ENCODE measurements at regions not wholly inside any gene's neighbourhood (a gene's known extent, or its start where the extent isn't known, plus 50 kb on each side); places are given as distances from the start of the nearest gene placed in this dataset.

DNA sequence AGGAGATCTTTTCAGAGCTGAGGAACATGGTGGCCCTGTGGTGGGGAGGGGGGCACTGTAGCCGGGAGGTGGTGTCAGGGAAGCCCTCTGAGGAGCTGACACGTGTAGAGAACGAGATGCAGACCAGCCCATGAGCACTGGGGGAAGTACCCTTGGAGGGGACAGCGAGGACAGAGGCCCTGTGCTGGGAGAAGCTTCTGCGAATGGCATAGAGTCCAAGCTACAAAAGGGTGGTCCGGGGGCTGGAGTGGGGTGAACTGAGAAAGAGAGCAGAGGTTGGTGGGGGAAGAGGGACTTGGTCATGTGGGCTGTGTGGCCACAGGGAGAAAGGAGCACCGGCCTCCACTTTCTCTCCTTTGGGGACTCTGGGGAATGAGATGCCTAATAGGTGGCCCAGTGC is 270.8 kb downstream of the CBLN1 start:
- FAIRE-seq (no peak), DNase-seq (ENCODE audit: insufficient read length, low spot score) (no peak)

DNA sequence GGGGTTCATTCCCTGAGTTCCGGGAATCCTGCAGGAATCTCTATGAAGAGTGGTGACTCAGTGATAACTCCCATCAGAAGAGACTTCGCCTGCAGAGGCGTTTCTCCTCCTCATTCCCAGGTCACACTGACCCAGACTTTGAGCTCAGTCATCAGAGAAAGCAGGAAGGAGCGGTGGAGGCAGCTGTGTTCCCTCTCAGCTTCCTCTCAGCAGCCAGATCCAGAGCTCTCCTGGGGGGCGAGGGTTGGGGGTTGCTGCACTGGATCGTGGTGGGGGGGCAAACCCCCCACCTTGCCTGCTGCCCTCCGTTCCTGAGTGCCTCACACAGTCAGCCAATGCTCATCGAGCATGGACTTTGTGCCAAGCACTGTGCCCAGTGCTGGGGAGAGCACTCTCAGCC is 271.2 kb downstream of the CBLN1 start:
- FAIRE-seq (no peak), DNase-seq (ENCODE audit: insufficient read length, low spot score) (no peak)

DNA sequence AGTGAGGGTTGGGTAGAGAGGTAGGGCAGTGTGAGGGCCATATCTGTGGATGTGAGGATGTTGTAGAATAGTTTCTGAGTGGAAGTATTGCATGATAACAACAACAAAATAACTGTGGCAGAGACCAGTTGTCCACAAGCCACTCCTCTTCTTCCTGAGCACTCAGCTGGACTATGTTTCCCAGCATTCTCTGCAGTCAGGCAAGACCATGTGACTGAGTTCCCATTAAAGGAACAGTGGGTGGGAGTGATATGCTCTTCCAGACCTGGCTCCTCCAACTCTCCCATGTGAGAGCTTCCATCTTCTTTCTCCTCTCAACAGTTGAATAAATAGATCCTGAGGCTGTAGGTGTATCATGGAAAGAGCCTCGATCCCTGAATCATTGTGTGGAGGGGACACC is 272.4 kb downstream of the CBLN1 start:
- FAIRE-seq, result no peak
- no peak for DNase-seq (ENCODE audit: insufficient read length, low spot score)

DNA sequence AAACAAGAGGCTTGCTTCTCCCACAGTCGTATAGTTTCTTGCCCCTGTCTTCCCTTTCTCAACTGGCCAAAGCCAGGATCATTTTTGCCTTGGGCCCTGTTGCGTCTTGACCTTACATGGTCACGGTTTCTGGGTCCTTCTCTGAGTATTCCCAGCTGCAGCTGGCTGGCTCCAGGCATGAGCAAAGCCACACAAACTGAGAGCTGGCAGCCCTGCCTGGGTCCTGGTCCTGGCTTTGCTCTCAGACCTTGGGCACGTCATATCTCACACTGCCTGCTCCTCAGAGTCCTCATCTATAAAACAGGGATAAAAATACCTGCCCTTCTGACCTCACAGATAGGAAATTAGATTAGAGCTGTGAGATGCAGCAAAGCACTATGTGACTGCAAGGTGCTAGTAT is 277.6 kb downstream of the CBLN1 start:
- DNase-seq (ENCODE audit: insufficient read length, low spot score), result no peak

DNA sequence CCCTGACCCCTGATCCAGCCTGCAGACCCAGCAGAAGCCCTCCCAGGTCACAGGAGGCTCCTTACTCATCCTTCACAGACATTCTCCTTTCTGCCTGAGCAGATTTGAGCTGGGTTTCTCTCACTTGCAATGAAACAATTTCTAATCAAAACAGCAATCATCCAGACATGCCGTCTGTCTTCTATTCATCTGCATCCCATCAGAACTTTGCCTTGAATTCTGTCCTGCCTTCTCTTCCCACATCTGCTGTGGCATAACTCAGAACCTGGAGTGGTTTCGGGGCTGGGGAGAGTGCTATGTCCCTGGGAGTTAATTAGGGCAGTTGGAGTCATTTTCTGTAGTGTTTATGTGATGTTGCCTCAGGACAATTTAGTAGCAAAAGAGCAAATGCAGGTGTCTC is 278.6 kb downstream of the CBLN1 start:
- FAIRE-seq (no peak), DNase-seq (ENCODE audit: insufficient read length, low spot score) (no peak)

More for the DNA sequence above, 277.6 kb downstream of the CBLN1 start:
- no peak for FAIRE-seq

DNA sequence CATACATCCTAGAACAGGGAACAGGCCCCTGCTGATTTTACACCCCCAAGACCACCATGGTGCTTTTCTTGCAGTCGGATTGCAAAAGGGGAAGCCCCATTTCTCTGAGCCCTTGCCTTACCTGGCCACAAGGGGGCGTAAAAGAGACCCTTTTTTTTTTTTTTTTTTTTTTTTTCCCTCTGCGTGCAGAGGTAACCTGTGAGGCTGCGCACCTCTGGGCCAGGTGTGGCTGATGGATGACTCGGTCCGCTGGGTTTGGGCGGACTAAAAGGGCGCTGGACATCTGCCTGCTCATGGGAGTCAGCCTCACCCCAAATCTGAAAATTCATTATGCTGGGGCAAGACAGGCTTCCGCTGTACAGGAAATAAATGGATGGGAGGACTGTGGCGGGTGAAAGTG is 281.0 kb downstream of the CBLN1 start:
- no peak for FAIRE-seq

DNA sequence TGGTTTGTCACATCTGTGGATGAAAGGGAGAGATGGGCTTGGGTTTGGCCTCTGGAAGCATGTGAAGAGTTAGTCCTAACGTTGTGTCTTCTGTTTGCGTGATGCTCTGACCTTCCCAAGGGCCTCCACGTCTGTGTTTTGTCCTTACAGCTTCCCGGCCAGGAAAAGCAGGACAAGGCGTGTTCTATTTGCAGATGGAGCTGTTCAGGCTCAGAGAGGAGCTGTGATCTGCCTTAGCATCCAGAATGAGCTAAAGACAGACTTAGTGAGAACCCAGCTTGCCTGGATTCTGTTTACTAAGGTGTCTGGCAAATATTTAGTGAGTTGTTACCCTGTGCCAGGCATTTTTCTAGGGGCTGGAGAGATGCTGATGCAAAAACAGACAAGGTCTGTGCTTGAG is 282.1 kb downstream of the CBLN1 start:
- DNase-seq (ENCODE audit: insufficient read length, low spot score) (no peak), FAIRE-seq (no peak)

More for the DNA sequence above, 281.0 kb downstream of the CBLN1 start:
- DNase-seq (ENCODE audit: insufficient read length, low spot score), result no peak

DNA sequence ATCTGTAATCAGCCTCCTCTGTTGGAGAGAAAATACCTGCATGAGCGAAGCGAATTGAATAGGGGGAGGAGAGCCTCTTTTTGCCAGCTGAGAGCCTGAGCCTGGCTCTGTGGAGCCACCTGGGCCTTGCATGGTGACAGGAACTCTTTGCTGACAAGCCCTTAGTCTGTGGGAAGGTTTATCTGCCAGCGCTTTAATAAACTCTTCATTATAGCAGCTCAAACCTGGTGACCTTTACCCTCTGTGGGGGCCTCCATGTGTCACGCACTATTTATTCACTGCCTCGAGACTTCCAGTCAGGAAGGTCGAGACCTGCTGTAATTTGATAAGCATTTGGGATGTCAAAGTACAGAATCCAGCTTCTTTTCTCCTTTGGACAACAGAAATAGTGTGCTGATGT is 282.6 kb downstream of the CBLN1 start:
- DNase-seq (ENCODE audit: insufficient read length, low spot score), result no peak
- no peak for FAIRE-seq

DNA sequence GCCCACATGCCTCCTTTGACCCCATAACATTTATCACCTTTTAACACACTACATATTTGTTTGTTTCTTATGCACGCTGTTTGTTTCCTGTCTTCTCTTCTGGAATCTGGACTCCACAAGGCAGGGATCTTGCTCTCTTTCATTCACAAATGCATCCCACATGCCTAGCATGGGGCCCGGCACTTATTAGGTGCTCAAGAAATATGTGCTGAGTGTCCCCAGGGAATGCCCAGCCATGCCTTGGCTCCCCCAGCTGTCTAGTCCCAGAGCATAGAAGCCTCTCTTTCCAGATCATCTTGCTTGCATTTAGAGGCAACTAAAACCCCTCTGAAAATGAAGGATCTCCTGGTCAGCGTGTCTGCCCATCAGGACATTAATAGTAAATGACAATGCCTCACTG is 283.7 kb downstream of the CBLN1 start:
- DNase-seq (ENCODE audit: insufficient read length, low spot score) (no peak), FAIRE-seq (no peak)

DNA sequence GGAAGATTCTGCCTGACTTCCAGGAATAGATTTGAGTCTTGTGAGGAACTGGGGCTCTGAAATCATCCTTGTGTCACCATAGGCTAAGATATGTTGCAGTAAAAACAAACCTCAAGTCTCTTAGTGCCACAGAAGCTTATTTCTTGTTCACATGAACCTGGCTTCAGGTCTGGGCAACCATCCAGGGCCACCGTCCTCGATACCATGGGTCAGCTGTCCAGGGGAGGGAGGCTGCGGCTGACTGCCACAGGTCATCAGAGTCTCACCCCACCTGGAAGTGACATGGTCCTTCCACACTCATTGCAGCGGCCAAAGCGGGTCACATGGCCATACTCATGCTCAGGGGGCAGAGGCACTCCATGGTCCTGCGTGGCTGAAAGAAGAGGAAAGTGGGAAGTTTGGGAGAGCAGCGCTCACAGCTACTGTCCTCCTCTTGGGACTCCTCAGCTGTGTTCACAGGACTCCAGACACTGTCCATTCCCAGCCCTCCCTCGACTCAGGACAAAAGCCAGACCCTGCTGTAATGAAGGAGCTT is 284.5 kb downstream of the CBLN1 start:
- FAIRE-seq (no peak), DNase-seq (ENCODE audit: insufficient read length, low spot score) (no peak)

DNA sequence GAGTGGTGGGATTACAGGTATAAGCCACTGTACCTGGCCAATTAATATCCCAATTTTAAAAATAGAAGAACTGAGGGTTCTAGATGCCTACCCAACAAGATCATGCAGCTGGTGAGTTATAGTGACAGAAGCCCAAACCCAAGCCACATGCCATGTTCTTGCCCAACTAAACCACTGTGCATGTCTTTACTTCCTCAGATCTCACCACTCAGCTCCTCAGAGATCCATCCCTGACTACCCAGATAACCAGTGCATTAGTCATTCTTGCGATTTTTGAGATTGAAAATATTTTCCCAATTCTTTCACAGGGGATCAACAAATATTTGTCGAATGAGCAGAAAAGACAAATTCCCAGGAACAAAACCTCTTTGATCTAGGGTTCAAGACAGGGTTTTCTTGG is 303.1 kb downstream of the CBLN1 start:
- FAIRE-seq (no peak), DNase-seq (ENCODE audit: insufficient read length, low spot score) (no peak)

DNA sequence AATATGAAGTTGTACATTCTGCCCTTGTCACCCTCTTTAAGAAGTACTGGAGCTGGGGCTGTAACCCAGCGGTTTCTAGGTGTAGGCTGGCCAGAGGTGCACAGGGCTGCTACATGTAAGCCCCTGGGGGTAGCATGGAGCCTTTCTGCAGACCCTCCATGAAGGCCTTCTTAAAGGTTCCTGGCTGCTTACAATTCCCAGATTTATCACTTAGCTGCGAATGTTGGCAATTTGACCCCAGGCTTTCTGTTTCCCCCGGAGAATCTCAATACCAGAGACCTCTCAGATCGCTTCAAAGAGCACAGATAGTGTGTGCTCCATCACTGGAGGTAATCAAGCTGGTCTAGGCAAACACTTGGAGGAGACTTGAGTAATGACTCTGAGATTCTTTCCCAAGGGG is 309.4 kb downstream of the CBLN1 start:
- DNase-seq (ENCODE audit: insufficient read length, low spot score) (no peak), FAIRE-seq (no peak)

DNA sequence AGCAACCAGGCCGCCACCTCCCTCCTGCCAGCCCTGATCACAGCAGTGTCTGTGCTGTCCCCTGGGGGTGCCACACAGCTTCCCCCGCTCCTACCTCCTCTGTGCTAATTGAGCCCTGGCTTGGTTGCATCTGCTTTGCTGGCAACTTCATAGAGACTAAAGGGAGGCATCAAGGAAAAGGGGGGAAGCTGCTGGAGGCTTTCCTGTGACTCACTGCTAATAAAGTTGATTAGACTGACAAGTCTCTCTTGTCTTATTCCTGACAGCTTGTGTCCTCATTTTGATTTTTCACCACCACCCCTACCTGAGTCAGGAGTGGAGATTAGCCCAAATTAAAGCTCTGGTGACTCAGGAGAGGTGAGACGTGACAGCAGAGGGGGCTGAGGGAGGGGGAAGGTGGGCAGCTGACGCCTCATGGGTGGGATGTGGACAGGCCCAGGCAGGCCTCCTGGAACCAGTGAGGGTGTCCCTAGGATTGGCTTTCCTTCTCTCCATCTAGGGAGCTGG is 310.0 kb downstream of the CBLN1 start:
- FAIRE-seq, result no peak
- DNase-seq (ENCODE audit: insufficient read length, low spot score), result no peak

DNA sequence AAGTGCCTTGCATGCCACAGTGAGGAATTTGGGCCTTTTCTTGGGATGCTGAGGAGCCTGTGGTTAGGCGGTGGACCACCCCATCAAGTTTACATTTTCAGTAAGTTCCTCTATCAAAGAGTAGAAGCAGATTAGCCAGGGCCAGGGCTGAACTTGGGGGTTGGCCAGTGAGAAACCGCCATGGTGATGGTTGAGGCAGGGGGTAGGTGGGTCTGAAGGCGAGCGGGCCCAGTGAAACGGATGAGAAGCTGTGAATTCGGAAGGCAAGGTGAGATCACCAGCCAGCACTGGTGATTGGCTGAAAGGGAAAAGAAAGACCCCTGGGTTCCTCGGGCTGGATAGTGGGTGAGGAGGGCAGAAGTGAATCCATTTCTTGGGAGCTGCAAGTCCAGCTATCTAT is 311.4 kb downstream of the CBLN1 start:
- FAIRE-seq (no peak), DNase-seq (ENCODE audit: insufficient read length, low spot score) (no peak)

DNA sequence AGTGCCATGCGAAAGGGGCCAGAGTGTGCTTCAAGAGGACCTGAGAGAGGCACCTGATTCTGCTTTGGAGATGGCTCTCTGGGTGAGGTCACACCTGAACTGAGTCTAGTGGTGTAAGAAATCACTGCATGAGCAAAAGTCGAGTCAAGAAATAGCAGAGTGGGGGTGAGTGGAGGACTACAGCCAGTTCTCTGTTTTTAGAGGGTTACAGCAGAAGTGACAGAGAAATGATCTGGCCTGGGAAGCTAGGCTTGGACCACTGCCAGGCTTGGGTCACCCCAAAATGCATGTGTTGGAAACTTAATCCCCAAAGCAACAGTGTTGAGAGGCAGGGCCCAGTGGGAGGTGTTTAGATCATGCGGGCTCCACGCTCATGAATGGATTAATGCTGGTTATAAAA is 312.0 kb downstream of the CBLN1 start:
- FAIRE-seq (no peak), DNase-seq (ENCODE audit: insufficient read length, low spot score) (no peak)

DNA sequence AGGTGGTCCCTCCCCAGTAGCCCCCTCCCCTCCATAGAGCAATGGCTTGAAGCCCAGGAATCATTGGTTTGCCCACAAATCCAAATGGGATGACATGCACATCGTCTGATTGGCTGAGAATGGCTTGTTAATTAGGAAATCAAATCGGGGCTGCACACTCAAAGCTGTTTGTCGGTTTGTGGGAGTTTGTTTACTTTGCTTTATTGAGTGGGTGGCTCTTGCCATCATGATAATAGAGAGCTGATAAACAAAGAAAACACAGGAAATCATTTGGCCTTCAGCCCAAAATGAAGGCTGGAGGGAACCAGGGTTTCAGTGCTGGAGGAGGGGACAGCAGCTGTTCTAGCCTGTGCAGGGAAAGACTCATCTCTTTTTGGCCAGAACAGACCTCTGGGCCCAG is 316.3 kb downstream of the CBLN1 start:
- FAIRE-seq, result no peak
- DNase-seq (ENCODE audit: insufficient read length, low spot score), result no peak

DNA sequence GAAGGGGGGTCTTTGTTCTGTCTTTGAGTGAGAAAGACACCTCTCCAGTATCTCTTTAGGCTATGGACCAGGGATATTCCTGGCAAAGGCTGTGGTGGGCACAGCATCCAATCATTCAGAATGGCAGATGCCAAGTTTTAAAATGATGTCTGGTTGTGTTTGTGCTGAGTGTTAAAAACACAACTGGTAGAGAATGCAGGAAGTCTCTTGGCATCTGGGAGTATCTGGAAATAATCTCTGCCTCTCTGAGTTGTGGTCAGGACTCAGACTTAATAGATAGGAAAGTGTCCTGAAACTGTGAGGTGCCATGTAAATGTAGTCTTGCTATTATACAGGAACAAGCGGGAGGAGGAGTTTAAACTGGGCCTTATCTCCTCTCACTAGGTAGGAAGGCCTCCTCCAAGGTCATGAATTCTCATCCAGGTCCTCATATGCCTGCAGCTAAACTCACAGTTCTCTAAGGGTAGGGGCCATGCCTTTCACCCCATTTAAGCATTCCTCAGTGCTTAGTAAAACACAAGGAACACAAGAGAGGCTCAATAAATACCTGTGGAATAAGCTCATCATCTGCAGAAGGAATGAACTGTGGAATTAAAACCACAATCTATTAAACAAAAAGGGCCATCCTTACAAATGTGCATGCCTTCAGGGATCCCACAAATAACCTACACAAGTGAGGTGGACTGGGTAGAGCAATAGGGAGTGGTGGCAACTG is 317.6 kb downstream of the CBLN1 start:
- DNase-seq (ENCODE audit: insufficient read length, low spot score) (no peak), FAIRE-seq (no peak)

DNA sequence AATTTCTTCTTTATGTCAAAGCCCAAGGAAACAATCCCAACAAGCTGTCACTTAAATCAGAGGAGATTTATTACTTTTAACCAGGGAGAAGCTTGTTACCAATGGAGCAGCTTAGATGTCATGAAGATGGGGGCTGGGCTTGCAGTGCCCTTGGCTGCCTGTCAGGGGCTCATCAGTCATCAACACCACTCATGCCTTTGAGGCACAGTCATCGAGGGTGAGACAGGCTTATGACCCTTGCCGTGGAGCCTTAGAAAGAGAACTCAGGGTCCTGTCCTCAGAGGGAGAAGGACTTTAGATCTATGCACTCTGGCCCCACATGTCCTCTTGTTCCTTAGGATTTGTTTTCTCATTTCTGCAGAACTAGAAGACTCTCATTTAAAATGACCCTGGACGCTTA is 318.3 kb downstream of the CBLN1 start:
- FAIRE-seq (no peak), DNase-seq (ENCODE audit: insufficient read length, low spot score) (no peak)

DNA sequence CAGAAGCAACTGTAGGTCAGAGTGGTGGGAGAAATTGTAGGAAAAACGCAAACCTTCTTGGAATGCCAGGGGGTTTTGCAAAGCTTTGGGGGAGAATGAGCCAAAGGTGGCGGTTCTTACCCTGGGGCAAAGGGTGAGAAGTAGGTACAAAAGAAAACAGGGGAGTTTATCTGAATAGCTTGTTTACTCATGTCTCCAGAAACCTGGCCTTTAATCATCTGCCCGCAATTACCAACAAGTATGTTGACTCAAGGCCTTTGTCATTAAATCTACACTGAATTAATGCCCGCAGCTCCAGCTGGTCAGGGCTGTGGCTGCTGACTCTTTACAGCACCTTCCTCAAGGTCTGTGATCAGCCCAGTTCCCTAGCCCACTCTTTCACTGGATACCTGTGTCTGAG is 320.1 kb downstream of the CBLN1 start:
- no peak for DNase-seq (ENCODE audit: insufficient read length, low spot score)
- no peak for FAIRE-seq

DNA sequence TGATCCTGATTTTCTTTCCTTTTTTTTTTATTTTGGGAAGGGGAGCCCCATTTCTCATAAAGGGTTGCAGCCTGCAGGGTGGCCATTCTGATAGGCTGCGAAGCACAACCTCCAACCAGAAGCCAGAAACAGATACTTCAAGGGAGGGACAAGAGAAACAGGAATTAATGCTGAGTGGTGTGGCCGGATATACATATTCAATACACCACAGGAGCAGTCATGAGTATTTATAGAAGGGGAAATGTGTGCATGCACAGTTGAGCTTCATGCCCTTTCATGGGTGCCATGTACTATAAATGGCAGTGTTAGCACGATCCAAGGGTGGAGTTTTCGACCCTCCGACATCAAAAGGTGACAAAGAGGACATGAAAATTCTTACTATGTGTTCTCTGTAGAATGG is 320.8 kb downstream of the CBLN1 start:
- FAIRE-seq (no peak), DNase-seq (ENCODE audit: insufficient read length, low spot score) (no peak)

DNA sequence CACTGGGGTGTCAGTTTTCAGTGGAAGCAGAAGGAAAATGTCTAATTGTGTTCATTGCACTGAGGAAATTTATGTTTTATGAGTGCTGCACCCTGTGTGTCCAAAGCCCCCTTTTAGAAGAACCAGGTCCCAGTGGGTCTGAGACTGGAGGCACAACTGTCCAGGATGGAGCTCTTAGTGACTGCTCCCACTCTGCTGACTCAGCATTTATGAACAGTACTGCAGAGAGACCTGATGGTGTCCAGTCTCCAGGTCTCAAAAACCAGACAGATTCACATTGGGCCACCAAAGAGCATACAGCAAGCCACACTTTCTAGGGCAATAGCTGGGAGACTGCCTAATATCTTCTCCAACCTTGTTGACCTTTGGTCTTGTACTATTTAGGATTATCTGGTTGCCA is 321.9 kb downstream of the CBLN1 start:
- DNase-seq (ENCODE audit: insufficient read length, low spot score), result no peak
- no peak for FAIRE-seq

DNA sequence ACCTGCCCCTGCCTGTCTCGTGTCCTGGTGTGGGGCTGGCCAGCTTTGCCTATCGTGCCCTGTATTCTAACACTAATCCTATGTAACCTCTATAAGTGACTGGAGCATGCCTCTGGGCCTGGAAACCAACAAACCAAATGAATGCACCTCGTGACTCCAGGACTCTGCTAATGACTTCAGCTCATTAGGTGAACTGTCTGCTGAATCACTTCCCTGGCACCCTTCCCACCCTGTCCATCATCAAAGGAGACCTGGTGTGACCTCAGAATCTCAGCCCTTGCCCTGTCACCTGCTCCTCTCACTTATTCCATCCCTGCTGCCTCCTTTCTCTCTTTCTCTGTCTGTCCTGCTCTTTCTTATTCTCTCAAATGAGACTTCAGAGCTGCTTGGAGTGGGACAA is 322.4 kb downstream of the CBLN1 start:
- no peak for DNase-seq (ENCODE audit: insufficient read length, low spot score)
- FAIRE-seq, result no peak

DNA sequence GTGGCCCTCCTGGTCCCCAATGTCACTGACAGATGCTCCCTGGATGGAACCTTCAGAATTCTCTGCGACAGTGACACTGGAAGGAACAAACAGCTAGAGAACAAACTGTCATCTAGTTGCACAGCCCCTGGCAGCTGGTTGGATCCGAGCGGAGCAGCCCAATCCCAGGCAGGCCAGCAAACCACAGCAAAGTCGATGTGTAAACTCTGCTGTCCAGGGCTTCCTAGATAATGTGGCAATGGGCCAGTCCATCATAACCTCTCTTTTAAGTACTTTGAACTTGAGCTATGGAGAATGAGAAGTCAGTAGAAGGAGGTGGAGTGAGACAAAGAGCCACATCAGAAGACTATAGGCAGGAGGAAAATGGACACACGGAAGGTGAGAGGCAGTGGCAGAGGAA is 323.0 kb downstream of the CBLN1 start:
- no peak for DNase-seq (ENCODE audit: insufficient read length, low spot score)
- no peak for FAIRE-seq
